A673 (cell line): ENCODE measurements at regions not wholly inside any gene's neighbourhood (a gene's known extent, or its start where the extent isn't known, plus 50 kb on each side); places are given as distances from the start of the nearest gene placed in this dataset.

Source experiments
- BruUV-seq: library from RNA; stranded (reverse); fragments of 400-500 nt; replicated peaks from 2 replicates; lab custom pipeline; 2021; lab: Mats Ljungman, UMichigan
- CTCF ChIA-PET: fragments of 300-600 bp; sonication (Branson Sonifier 250); formaldehyde crosslinking; loops from one replicate; lab custom pipeline; 2022; ENCODE audit warnings: antibody characterized with exemption; lab: Charles Lee
- POLR2A ChIA-PET: fragments of 300-600 bp; sonication (Branson Sonifier 250); formaldehyde crosslinking; loops from one replicate; lab custom pipeline; 2022; ENCODE audit warnings: antibody characterized with exemption; ENCODE audit not compliant: low non-redundant PET; lab: Charles Lee
- DNase-seq: peaks from one replicate; pipeline ENCODE4 v3.0.0-alpha.2; 2015; ENCODE audit warnings: low spot score
- H3K27ac ChIP-seq: fragments of 200-600 bp; sonication (generic); 2 replicates; pipeline ENCODE4 v1.5.1; 2016; ENCODE audit warnings: mixed run types, low read depth, mild to moderate bottlenecking, mixed read lengths, antibody characterized with exemption, low read length; ENCODE audit not compliant: poor library complexity, severe bottlenecking
- H3K27me3 ChIP-seq: fragments of 200-600 bp; sonication (generic); replicated peaks from 2 replicates; pipeline ENCODE4 v1.6.1; 2017; ENCODE audit warnings: mixed run types, low read depth, mild to moderate bottlenecking, mixed read lengths, antibody characterized with exemption, low read length; ENCODE audit not compliant: insufficient read depth, poor library complexity
- H3K36me3 ChIP-seq: fragments of 200-600 bp; sonication (generic); 2 replicates; pipeline ENCODE4 v1.6.1; 2016; ENCODE audit warnings: mixed run types, mild to moderate bottlenecking, mixed read lengths, antibody characterized with exemption, low read length; ENCODE audit not compliant: insufficient read depth, poor library complexity, severe bottlenecking
- H3K4me1 ChIP-seq: fragments of 200-600 bp; sonication (generic); 2 replicates; pipeline ENCODE4 v1.6.1; 2017; ENCODE audit warnings: mixed run types, mild to moderate bottlenecking, mixed read lengths, antibody characterized with exemption, low read length; ENCODE audit not compliant: insufficient read depth, poor library complexity, severe bottlenecking
- H3K4me3 ChIP-seq: fragments of 200-600 bp; sonication (generic); 2 replicates; pipeline ENCODE4 v1.5.1; 2016; ENCODE audit warnings: low read depth, mixed run types, mild to moderate bottlenecking, mixed read lengths, low read length; ENCODE audit not compliant: poor library complexity, severe bottlenecking
- H3K9me3 ChIP-seq: fragments of 200-600 bp; sonication (generic); 2 replicates; pipeline ENCODE4 v1.6.1; 2016; ENCODE audit warnings: mixed run types, low read depth, mild to moderate bottlenecking, mixed read lengths, antibody characterized with exemption, low read length; ENCODE audit not compliant: poor library complexity, severe bottlenecking
- EZH2 ChIP-seq: fragments of 200-600 bp; sonication (generic); IDR thresholded peaks from 2 replicates; pipeline ENCODE4 v1.6.1; 2017; ENCODE audit warnings: borderline replicate concordance, low read depth, mild to moderate bottlenecking, mixed read lengths, antibody characterized with exemption, low read length; ENCODE audit not compliant: poor library complexity, severe bottlenecking
- intact Hi-C: fragments of 100-400 bp; cut with micrococcal nuclease; formaldehyde crosslinking; loops from one replicate; pipeline ENCODE4 v1.10.0; 2022; ENCODE audit not compliant: unreplicated experiment
- TF ChIP-seq, protein P1 (sequence below): fragments of 300-800, 200-600 bp; sonication (generic); conservative IDR thresholded peaks from 2 replicates; pipeline ENCODE4 v1.5.1; 2017; ENCODE audit warnings: low read depth, mild to moderate bottlenecking, antibody characterized with exemption, low read length, moderate library complexity, mixed read lengths

GRCh38 chr1:221612047-221612777 is 129.7 kb downstream of the DUSP10 start:
- no peak for TF ChIP-seq EZH2
- Histone ChIP-seq H3K4me1 (no peaks in the 10 kb centered on the region), H3K27me3 (no peaks in the 10 kb centered on the region), H3K36me3 (no peaks in the 10 kb centered on the region), H3K27ac (no peak overlapping the region), H3K9me3 (peaks cover 4% of the 10 kb centered on the region), H3K4me3 (no peak overlapping the region)
- ChIA-PET POLR2A (no interaction called here), CTCF (interaction anchor here (0.6 kb wide), 1 partner anchor 282 kb away, joined by 3 read pairs; no protein-coding TSS in a partner anchor)
- DNase-seq, result peak; percentile 23
- intact Hi-C loops, result no loop called here
- no TSS peak for BruUV-seq

GRCh38 chr1:221620437-221621384 is 121.2 kb downstream of the DUSP10 start:
- no TSS peak for BruUV-seq
- no peak for DNase-seq
- H3K4me3 ChIP-seq, result no peak overlapping the region
- peaks cover 4% of the 10 kb centered on the region for H3K9me3 ChIP-seq
- TF ChIP-seq EZH2, result no peak
- TF ChIP-seq, protein P1, sequence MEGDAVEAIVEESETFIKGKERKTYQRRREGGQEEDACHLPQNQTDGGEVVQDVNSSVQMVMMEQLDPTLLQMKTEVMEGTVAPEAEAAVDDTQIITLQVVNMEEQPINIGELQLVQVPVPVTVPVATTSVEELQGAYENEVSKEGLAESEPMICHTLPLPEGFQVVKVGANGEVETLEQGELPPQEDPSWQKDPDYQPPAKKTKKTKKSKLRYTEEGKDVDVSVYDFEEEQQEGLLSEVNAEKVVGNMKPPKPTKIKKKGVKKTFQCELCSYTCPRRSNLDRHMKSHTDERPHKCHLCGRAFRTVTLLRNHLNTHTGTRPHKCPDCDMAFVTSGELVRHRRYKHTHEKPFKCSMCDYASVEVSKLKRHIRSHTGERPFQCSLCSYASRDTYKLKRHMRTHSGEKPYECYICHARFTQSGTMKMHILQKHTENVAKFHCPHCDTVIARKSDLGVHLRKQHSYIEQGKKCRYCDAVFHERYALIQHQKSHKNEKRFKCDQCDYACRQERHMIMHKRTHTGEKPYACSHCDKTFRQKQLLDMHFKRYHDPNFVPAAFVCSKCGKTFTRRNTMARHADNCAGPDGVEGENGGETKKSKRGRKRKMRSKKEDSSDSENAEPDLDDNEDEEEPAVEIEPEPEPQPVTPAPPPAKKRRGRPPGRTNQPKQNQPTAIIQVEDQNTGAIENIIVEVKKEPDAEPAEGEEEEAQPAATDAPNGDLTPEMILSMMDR, result no peak
- no peaks in the 10 kb centered on the region for H3K27me3 ChIP-seq
- no peaks in the 10 kb centered on the region for H3K4me1 ChIP-seq
- H3K36me3 ChIP-seq, result no peaks in the 10 kb centered on the region
- CTCF ChIA-PET, result no interaction called here
- H3K27ac ChIP-seq, result no peak overlapping the region
- intact Hi-C loops, result no loop called here
- POLR2A ChIA-PET, result no interaction called here

DNA sequence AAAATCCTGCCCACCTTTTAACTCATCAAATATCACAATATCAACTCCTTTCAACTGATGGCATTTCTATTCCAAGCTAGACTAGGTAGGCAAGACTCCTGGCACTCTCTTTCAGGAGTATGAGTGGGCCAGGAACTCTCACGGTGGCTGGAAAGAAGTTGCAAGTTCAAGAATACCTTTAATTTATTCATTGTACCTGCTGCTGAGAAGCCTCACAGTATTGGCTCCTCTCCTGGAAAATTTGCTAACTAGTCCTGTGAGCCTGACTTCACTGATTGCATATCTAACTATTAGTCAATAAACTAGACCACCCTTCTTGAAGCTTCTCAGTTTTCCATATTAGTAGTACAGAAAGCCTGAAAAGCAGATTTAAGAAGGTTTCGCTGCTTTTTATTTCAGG is 120.2 kb downstream of the DUSP10 start:
- no peak for DNase-seq
- Histone ChIP-seq H3K9me3 (peaks cover 4% of the 10 kb centered on the region), H3K4me1 (no peaks in the 10 kb centered on the region), H3K4me3 (no peak overlapping the region), H3K27me3 (no peaks in the 10 kb centered on the region), H3K27ac (no peak overlapping the region), H3K36me3 (no peaks in the 10 kb centered on the region)
- intact Hi-C loops, result no loop called here
- CTCF ChIA-PET, result no interaction called here
- BruUV-seq, result no TSS peak
- POLR2A ChIA-PET, result no interaction called here
- no peak for TF ChIP-seq EZH2
- TF ChIP-seq, protein P1, result no peak
